ENCODE measurements at regions not wholly inside any gene's neighbourhood (a gene's known extent, or its start where the extent isn't known, plus 50 kb on each side); places are given as distances from the start of the nearest gene placed in this dataset.

GRCh38 chr12:16789204-16789790 is 183.3 kb upstream of the LMO3 start:
- TF ChIP-seq PPARA (CRISPR knock-in tag; IDR thresholded peaks at IDR 0.05; ENCODE audit: borderline replicate concordance): no peak
- TF ChIP-seq ARNTL (CRISPR knock-in tag; IDR thresholded peaks at IDR 0.05; ENCODE audit: borderline replicate concordance, low read depth): no peak
- no peak for TF ChIP-seq POU6F1 (CRISPR knock-in tag; IDR thresholded peaks at IDR 0.05; ENCODE audit: borderline replicate concordance, low read depth)
- TF ChIP-seq ESRRG (CRISPR knock-in tag; IDR thresholded peaks at IDR 0.05): no peak
- no peak for TF ChIP-seq TCF4 (CRISPR knock-in tag; IDR thresholded peaks at IDR 0.05; ENCODE audit: borderline replicate concordance)
- TF ChIP-seq BACH2 (CRISPR knock-in tag; IDR thresholded peaks at IDR 0.05; ENCODE audit: borderline replicate concordance): no peak
- TF ChIP-seq CSDC2 (CRISPR knock-in tag; IDR thresholded peaks at IDR 0.05): no peak
- no peak for TF ChIP-seq CSRNP3 (CRISPR knock-in tag; IDR thresholded peaks at IDR 0.05)
- TF ChIP-seq ZC3H10 (CRISPR knock-in tag; IDR thresholded peaks at IDR 0.05): no peak

All from SK-N-SH treated with all-trans-retinoic acid at 6 μM for 48 hours (cell line).